ENCODE measurements at regions not wholly inside any gene's neighbourhood (a gene's known extent, or its start where the extent isn't known, plus 50 kb on each side); places are given as distances from the start of the nearest gene placed in this dataset.

- H3K27me3 Mint-ChIP-seq (ENCODE audit: unreplicated experiment): peaks cover 70% of the 10 kb centered on the region
- H3K27ac Mint-ChIP-seq (ENCODE audit: unreplicated experiment): no peak overlapping the region
- no peak for DNase-seq
- CTCF ChIA-PET: no interaction called here
- intact Hi-C loops (cut with micrococcal nuclease; ENCODE audit: unreplicated experiment): no loop called here
- H3K4me1 Mint-ChIP-seq (ENCODE audit: low read depth, unreplicated experiment): no peaks in the 10 kb centered on the region
- H3K4me3 Mint-ChIP-seq (ENCODE audit: low read depth, unreplicated experiment): no peak overlapping the region
- H3K36me3 Mint-ChIP-seq (ENCODE audit: insufficient read depth, unreplicated experiment): no peaks in the 10 kb centered on the region
- no peak for TF ChIP-seq CTCF (IDR thresholded peaks at IDR 0.05; ENCODE audit: unreplicated experiment)
- no peaks in the 10 kb centered on the region for H3K9me3 Mint-ChIP-seq (ENCODE audit: low read depth, unreplicated experiment)
- no TSS peak for BruUV-seq (replicated peaks)
Observed at GRCh38 chr2:239778861-239779558, 246.1 kb downstream of the NDUFA10 start.

- DNase-seq: no peak
- H3K27ac Mint-ChIP-seq (ENCODE audit: unreplicated experiment): no peak overlapping the region
- CTCF ChIA-PET: interaction anchor here (0.7 kb wide), 1 partner anchor 476 kb away, joined by 3 read pairs; no protein-coding TSS in a partner anchor
- H3K9me3 Mint-ChIP-seq (ENCODE audit: low read depth, unreplicated experiment): no peaks in the 10 kb centered on the region
- TF ChIP-seq CTCF (IDR thresholded peaks at IDR 0.05; ENCODE audit: unreplicated experiment): no peak
- H3K4me3 Mint-ChIP-seq (ENCODE audit: low read depth, unreplicated experiment): no peak overlapping the region
- intact Hi-C loops (cut with micrococcal nuclease; ENCODE audit: unreplicated experiment): no loop called here
- H3K4me1 Mint-ChIP-seq (ENCODE audit: low read depth, unreplicated experiment): no peaks in the 10 kb centered on the region
- H3K27me3 Mint-ChIP-seq (ENCODE audit: unreplicated experiment): peaks cover 70% of the 10 kb centered on the region
- H3K36me3 Mint-ChIP-seq (ENCODE audit: insufficient read depth, unreplicated experiment): no peaks in the 10 kb centered on the region
- BruUV-seq (replicated peaks): no TSS peak
Observed at GRCh38 chr2:239778042-239778851, 246.9 kb downstream of the NDUFA10 start.

- Mint-ChIP-seq H3K27me3 (ENCODE audit: unreplicated experiment) (peaks cover 65% of the 10 kb centered on the region), H3K9me3 (ENCODE audit: low read depth, unreplicated experiment) (no peaks in the 10 kb centered on the region), H3K4me1 (ENCODE audit: low read depth, unreplicated experiment) (no peaks in the 10 kb centered on the region), H3K4me3 (ENCODE audit: low read depth, unreplicated experiment) (no peak overlapping the region), H3K36me3 (ENCODE audit: insufficient read depth, unreplicated experiment) (no peaks in the 10 kb centered on the region), H3K27ac (ENCODE audit: unreplicated experiment) (no peak overlapping the region)
- BruUV-seq (replicated peaks): no TSS peak
- CTCF ChIA-PET: interaction anchor here (0.7 kb wide), 1 partner anchor 477 kb away, joined by 3 read pairs; no protein-coding TSS in a partner anchor
- DNase-seq: no peak
- no peak for TF ChIP-seq CTCF (IDR thresholded peaks at IDR 0.05; ENCODE audit: unreplicated experiment)
- intact Hi-C loops (cut with micrococcal nuclease; ENCODE audit: unreplicated experiment): no loop called here
Observed at GRCh38 chr2:239777219-239777618, 247.9 kb downstream of the NDUFA10 start.

GRCh38 chr2:239776436-239777005 lies 248.6 kb downstream of the NDUFA10 start:
- Mint-ChIP-seq H3K36me3 (ENCODE audit: insufficient read depth, unreplicated experiment) (no peaks in the 10 kb centered on the region), H3K27me3 (ENCODE audit: unreplicated experiment) (peaks cover 58% of the 10 kb centered on the region), H3K9me3 (ENCODE audit: low read depth, unreplicated experiment) (no peaks in the 10 kb centered on the region), H3K27ac (ENCODE audit: unreplicated experiment) (no peak overlapping the region), H3K4me1 (ENCODE audit: low read depth, unreplicated experiment) (no peaks in the 10 kb centered on the region), H3K4me3 (ENCODE audit: low read depth, unreplicated experiment) (no peak overlapping the region)
- CTCF ChIA-PET: no interaction called here
- no peak for DNase-seq
- intact Hi-C loops (cut with micrococcal nuclease; ENCODE audit: unreplicated experiment): no loop called here
- no peak for TF ChIP-seq CTCF (IDR thresholded peaks at IDR 0.05; ENCODE audit: unreplicated experiment)
- no TSS peak for BruUV-seq (replicated peaks)
